ENCODE measurements at regions not wholly inside any gene's neighbourhood (a gene's known extent, or its start where the extent isn't known, plus 50 kb on each side); places are given as distances from the start of the nearest gene placed in this dataset.

DNA sequence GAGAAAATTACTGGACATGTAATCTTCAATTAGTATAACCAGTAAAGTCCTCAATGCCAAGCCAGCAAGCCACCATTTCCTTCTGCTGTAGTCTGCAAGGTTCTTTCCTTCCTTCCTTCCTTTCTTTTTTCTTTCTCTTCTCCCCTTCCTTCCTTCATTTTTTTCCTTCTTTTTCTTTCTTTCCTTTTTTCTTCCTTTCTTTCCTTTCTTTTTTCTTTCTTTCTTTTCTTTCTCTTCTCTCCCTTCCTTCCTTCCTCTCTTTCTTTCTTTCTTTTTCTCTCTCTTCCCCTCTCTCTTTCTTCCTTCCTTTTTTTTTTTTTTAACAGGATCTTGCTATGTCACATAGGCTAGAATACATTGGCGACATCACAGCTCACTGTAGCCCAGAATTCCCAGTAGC lies 369.8 kb downstream of the SEMA3D start:
- no peak overlapping the region for H3K27ac ChIP-seq
- TF ChIP-seq, protein P1, sequence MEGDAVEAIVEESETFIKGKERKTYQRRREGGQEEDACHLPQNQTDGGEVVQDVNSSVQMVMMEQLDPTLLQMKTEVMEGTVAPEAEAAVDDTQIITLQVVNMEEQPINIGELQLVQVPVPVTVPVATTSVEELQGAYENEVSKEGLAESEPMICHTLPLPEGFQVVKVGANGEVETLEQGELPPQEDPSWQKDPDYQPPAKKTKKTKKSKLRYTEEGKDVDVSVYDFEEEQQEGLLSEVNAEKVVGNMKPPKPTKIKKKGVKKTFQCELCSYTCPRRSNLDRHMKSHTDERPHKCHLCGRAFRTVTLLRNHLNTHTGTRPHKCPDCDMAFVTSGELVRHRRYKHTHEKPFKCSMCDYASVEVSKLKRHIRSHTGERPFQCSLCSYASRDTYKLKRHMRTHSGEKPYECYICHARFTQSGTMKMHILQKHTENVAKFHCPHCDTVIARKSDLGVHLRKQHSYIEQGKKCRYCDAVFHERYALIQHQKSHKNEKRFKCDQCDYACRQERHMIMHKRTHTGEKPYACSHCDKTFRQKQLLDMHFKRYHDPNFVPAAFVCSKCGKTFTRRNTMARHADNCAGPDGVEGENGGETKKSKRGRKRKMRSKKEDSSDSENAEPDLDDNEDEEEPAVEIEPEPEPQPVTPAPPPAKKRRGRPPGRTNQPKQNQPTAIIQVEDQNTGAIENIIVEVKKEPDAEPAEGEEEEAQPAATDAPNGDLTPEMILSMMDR (conservative IDR thresholded peaks at IDR 0.05): no peak

DNA sequence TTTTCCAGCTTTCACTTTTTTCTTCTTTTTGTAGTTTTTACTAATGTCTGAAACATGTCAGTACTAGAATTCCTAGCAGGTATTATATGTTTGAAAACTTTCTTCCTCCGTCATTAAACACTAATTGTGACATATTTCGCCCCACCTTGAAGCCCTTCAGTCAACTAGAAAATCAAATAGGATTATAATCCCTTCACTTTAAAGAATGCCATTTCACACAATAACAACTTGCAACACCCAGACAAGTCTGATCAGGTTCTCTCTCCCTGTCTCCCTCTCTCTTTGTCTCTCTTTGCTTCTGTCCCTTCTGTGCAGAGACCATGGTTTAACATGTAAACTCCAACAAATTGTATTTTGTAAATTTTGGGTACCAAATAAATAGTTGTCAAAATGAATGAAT lies 373.5 kb downstream of the SEMA3D start:
- H3K27ac ChIP-seq: no peak overlapping the region
- TF ChIP-seq, protein P1 (conservative IDR thresholded peaks at IDR 0.05): no peak

DNA sequence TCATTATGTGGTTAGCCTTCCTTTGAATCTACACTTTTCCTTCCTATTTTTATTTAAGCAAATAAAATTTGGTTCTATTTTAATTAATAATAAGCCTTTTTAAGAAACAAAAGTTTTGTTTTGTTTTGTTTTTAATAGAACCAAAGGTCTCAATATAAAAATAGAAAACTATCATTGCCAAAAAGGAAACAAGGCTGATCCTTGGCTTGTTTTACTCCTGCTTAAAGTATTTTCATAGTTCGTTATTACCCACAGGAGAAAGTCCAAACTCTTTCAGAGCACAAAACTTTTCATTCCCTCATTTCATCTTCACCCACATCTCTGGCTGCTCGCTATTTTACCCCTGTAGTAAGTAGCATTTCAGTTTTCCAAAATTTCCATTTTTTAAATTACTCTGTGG lies 374.8 kb downstream of the SEMA3D start:
- TF ChIP-seq, protein P1 (conservative IDR thresholded peaks at IDR 0.05): no peak
- no peak overlapping the region for H3K27ac ChIP-seq

DNA sequence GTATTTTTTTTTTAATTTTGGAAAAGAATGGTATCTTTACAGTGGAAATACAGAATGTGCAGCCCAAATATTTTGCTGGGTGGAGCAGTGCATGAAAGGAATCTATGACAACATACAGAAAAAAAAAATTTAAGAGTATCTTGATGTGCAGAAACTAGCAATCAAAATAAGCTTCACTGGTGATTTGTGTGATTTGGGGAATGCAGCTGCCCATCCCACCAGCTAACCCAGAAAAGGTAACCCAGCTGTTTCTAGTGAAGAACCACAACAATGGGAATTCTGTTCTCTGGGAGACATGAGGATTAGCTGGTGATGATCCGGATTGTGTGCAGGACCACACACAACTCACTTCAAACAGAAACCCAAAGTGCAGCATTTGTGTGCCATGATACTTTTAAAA lies 375.5 kb downstream of the SEMA3D start:
- H3K27ac ChIP-seq: no peak overlapping the region
- TF ChIP-seq, protein P1 (conservative IDR thresholded peaks at IDR 0.05): no peak

DNA sequence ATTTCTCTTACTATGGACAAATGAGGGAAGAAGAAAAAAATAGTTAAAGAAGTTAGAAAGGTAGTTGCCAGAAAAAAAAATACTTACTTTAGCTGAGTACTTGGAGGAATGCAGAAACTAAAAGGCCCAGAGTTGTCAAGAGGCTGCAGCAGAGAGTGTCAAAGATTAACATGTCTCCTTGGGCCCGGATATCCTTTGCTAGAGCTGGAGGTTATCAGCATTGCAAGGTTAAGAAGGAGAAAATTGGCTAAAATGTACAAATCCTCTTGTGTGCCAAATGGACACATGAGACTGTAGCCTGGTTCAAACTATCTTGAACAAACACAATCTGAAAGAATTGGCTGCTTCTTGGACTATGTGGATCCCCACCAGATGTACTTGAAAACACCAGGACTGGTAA lies 377.0 kb downstream of the SEMA3D start:
- TF ChIP-seq, protein P1 (conservative IDR thresholded peaks at IDR 0.05): no peak
- no peak overlapping the region for H3K27ac ChIP-seq

DNA sequence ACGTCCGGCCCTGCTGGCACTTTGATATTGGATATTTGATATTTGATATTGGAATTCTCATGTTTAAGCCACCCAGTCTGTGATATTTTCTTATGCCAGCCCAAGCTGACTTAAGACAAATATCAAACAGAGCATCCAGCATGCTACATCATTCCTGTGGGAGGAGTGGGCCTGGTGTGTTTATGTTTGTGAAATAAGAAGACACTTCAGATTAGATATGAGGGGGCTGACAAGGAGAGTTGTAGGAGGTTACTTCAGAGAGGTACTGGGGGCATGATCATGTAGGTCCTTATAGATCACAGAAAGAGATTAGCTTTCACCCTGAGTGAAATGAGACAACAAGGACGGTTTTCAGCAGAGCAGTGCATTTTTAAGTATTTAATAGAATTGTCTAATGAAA lies 382.9 kb downstream of the SEMA3D start:
- TF ChIP-seq, protein P1 (conservative IDR thresholded peaks at IDR 0.05): no peak
- no peak overlapping the region for H3K27ac ChIP-seq

DNA sequence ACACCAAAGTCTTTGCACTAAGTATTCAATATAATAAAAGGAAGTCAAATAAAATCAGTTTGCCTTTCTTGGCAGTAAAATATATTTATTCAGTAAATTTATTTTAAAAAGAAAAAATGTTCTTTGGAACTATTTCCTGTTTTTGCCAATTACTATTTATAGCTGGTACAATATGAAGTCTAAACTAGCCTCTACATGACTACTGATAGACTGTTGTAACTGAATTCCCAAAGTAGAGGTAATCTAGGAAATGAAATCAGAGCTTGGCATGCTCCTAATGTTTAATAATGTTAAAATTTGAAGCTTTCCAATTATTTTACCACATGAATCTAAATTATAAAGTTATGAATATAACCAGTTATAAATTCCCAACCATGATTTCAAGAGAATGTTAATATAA lies 385.5 kb downstream of the SEMA3D start:
- TF ChIP-seq, protein P1 (conservative IDR thresholded peaks at IDR 0.05): no peak

DNA sequence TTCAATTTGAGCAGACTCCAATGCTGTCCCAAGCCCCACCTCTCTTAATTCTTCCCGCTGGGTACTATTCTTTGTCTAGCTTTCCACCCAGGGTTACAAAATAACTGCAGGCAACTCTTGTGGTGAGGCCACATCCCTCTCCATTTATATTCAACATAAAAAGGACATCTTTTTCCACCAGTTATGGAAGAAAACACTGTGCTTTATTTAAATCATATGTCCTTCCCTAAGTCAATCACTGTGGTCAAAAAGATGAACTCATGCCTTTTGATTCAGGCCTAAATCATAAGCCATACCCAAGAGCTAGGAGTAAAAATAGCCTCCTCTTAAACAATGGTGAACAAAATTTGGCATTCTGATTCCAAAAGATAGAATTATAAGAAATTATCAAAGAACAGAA lies 386.0 kb downstream of the SEMA3D start:
- peak overlapping the region; percentile 31; the same call in 1 of the 2 replicates for H3K27ac ChIP-seq
- TF ChIP-seq, protein P1 (conservative IDR thresholded peaks at IDR 0.05): no peak

More for the DNA sequence above, 385.5 kb downstream of the SEMA3D start:
- H3K27ac ChIP-seq: peak overlapping the region; percentile 31; the same call in 1 of the 2 replicates
